ENCODE measurements at regions not wholly inside any gene's neighbourhood (a gene's known extent, or its start where the extent isn't known, plus 50 kb on each side); places are given as distances from the start of the nearest gene placed in this dataset.

- TF ChIP-seq POLR2AphosphoS5 (IDR thresholded peaks at IDR 0.05) (no peak), CTCF (IDR thresholded peaks at IDR 0.05) (no peak)
Measured at GRCh38 chr5:173735184-173735583, 118.7 kb upstream of the BOD1 start.

Data from upper lobe of left lung (tissue), 4 donors.